Osteoblast (primary cell): ENCODE measurements at regions not wholly inside any gene's neighbourhood (a gene's known extent, or its start where the extent isn't known, plus 50 kb on each side); places are given as distances from the start of the nearest gene placed in this dataset.

Experiments
- DNase-seq: peaks from one replicate; pipeline ENCODE4 v3.0.0; 2011; ENCODE audit warnings: low spot score, mixed read lengths; ENCODE audit not compliant: insufficient read length; ENCODE audit errors: missing footprints
- H2AFZ ChIP-seq: 2 replicates; pipeline ENCODE4 v1.6.0; 2011; ENCODE audit warnings: mild to moderate bottlenecking, low read length
- H3K27ac ChIP-seq: 2 replicates; pipeline ENCODE4 v1.5.1; 2011; ENCODE audit warnings: mild to moderate bottlenecking, low read depth, low read length, moderate library complexity
- H3K27me3 ChIP-seq: 2 replicates; pipeline ENCODE4 v1.6.0; 2012; ENCODE audit warnings: mild to moderate bottlenecking, control low read depth, inconsistent platforms, low read length, moderate library complexity; ENCODE audit not compliant: insufficient read depth
- H3K36me3 ChIP-seq: 2 replicates; pipeline ENCODE4 v1.5.1; 2011; ENCODE audit warnings: mild to moderate bottlenecking, low read length, control low read depth, moderate library complexity; ENCODE audit not compliant: insufficient read depth
- H3K4me1 ChIP-seq: 2 replicates; pipeline ENCODE4 v1.5.1; 2011; ENCODE audit warnings: mild to moderate bottlenecking, low read length, control low read depth, moderate library complexity; ENCODE audit not compliant: insufficient read depth
- H3K4me2 ChIP-seq: 2 replicates; pipeline ENCODE4 v1.6.0; 2011; ENCODE audit warnings: mild to moderate bottlenecking, low read length; ENCODE audit not compliant: insufficient read depth
- H3K4me3 ChIP-seq: fragments of 200-600 bp; sonication (generic); 3 replicates; pipeline ENCODE4 v1.5.1; 2012; ENCODE audit warnings: mild to moderate bottlenecking, low read length, inconsistent platforms; ENCODE audit not compliant: insufficient read depth
- H3K79me2 ChIP-seq: 2 replicates; pipeline ENCODE4 v1.6.0; 2012; ENCODE audit warnings: mild to moderate bottlenecking, low read length, control low read depth, inconsistent platforms; ENCODE audit not compliant: insufficient read depth
- H3K9me3 ChIP-seq: 2 replicates; pipeline ENCODE4 v1.5.1; 2011; ENCODE audit warnings: low read depth, low read length, control low read depth
- H4K20me1 ChIP-seq: 2 replicates; pipeline ENCODE4 v1.6.0; 2012; ENCODE audit warnings: mild to moderate bottlenecking, low read length, control low read depth; ENCODE audit not compliant: insufficient read depth
- CTCF ChIP-seq: IDR thresholded peaks from 2 replicates; pipeline ENCODE4 v1.5.1; 2011; ENCODE audit warnings: mild to moderate bottlenecking, low read depth, low read length, moderate library complexity; ENCODE audit errors: extremely low read depth

GRCh38 chr1:118504867-118505266 is 319.8 kb upstream of the SPAG17 start:
- Histone ChIP-seq H2AFZ (no peak overlapping the region), H3K9me3 (no peaks in the 10 kb centered on the region), H3K4me3 (no peak overlapping the region), H3K27ac (no peak overlapping the region), H3K36me3 (no peaks in the 10 kb centered on the region), H4K20me1 (no peaks in the 10 kb centered on the region), H3K79me2 (no peaks in the 10 kb centered on the region), H3K4me1 (no peaks in the 10 kb centered on the region), H3K4me2 (no peak overlapping the region), H3K27me3 (no peaks in the 10 kb centered on the region)
- TF ChIP-seq CTCF = no peak
- DNase-seq = no peak

- H3K9me3 ChIP-seq = no peaks in the 10 kb centered on the region
- H3K27me3 ChIP-seq = no peaks in the 10 kb centered on the region
- TF ChIP-seq CTCF = no peak
These were observed 319.2 kb upstream of the SPAG17 start for GRCh38 chr1:118504221-118504644.

GRCh38 chr1:118503752-118504151 is 318.7 kb upstream of the SPAG17 start:
- H3K27ac ChIP-seq = no peak overlapping the region
- no peaks in the 10 kb centered on the region for H3K79me2 ChIP-seq
- no peak for TF ChIP-seq CTCF
- no peaks in the 10 kb centered on the region for H3K27me3 ChIP-seq
- H2AFZ ChIP-seq = no peak overlapping the region
- no peaks in the 10 kb centered on the region for H3K36me3 ChIP-seq
- no peak overlapping the region for H3K4me2 ChIP-seq
- H3K4me3 ChIP-seq = no peak overlapping the region
- no peaks in the 10 kb centered on the region for H3K9me3 ChIP-seq
- H3K4me1 ChIP-seq = no peaks in the 10 kb centered on the region
- H4K20me1 ChIP-seq = no peaks in the 10 kb centered on the region
- no peak for DNase-seq

More at GRCh38 chr1:118504221-118504644, 319.2 kb upstream of the SPAG17 start:
- Histone ChIP-seq H2AFZ (no peak overlapping the region), H4K20me1 (no peaks in the 10 kb centered on the region), H3K4me1 (no peaks in the 10 kb centered on the region), H3K36me3 (no peaks in the 10 kb centered on the region), H3K79me2 (no peaks in the 10 kb centered on the region), H3K4me3 (no peak overlapping the region), H3K27ac (no peak overlapping the region), H3K4me2 (no peak overlapping the region)
- no peak for DNase-seq

- TF ChIP-seq CTCF = no peak
- Histone ChIP-seq H3K36me3 (no peaks in the 10 kb centered on the region), H3K4me2 (no peak overlapping the region), H2AFZ (no peak overlapping the region), H4K20me1 (no peaks in the 10 kb centered on the region), H3K27me3 (no peaks in the 10 kb centered on the region), H3K79me2 (no peaks in the 10 kb centered on the region), H3K27ac (no peak overlapping the region), H3K4me3 (no peak overlapping the region), H3K4me1 (no peaks in the 10 kb centered on the region), H3K9me3 (no peaks in the 10 kb centered on the region)
- DNase-seq = no peak
These were observed 310.0 kb upstream of the SPAG17 start for GRCh38 chr1:118494998-118495397.
